Panc1 (cell line): ENCODE measurements at regions not wholly inside any gene's neighbourhood (a gene's known extent, or its start where the extent isn't known, plus 50 kb on each side); places are given as distances from the start of the nearest gene placed in this dataset.
"Not testable (repeated sequence)": the region's sequence is repeated elsewhere in the genome, so short reads cannot be mapped to it uniquely, and the experiment has no call there.

Experiments used
- ATAC-seq: fragments of 200-7000 bp; cut with Tn5 transposase; 2 replicates; pipeline ENCODE4 v1.9.1; 2020; ENCODE audit warnings: mild to moderate bottlenecking, moderate library complexity
- BruUV-seq: library from RNA; stranded (reverse); fragments of 400-500 nt; replicated peaks from 2 replicates; lab custom pipeline; 2021; lab: Mats Ljungman, UMichigan
- CTCF ChIA-PET: fragments of 300-600 bp; sonication (Branson Sonifier 250); formaldehyde crosslinking; loops from one replicate; lab custom pipeline; 2022; ENCODE audit warnings: antibody characterized with exemption; lab: Charles Lee
- POLR2A ChIA-PET: fragments of 300-600 bp; sonication (Branson Sonifier 250); formaldehyde crosslinking; loops from one replicate; lab custom pipeline; 2022; ENCODE audit warnings: antibody characterized with exemption; lab: Charles Lee
- DNase-seq: peaks from one replicate; pipeline ENCODE4 v3.0.0-alpha.2; 2010; ENCODE audit warnings: low read depth, low spot score
- H3K27ac ChIP-seq: 2 replicates; pipeline ENCODE4 v1.5.1; 2011; ENCODE audit warnings: mild to moderate bottlenecking, low read length, inconsistent platforms
- H3K27me3 ChIP-seq: fragments of 200-500 bp; sonication (Bioruptor generic); 2 replicates; pipeline ENCODE4 v1.6.0; 2014; ENCODE audit warnings: low read length, inconsistent platforms; ENCODE audit not compliant: control insufficient read depth, insufficient read depth
- H3K36me3 ChIP-seq: fragments of 200-500 bp; sonication (Bioruptor generic); 2 replicates; pipeline ENCODE4 v1.5.1; 2014; ENCODE audit warnings: inconsistent platforms, mild to moderate bottlenecking, low read length, moderate library complexity; ENCODE audit not compliant: control insufficient read depth, insufficient read depth
- H3K4me1 ChIP-seq: 2 replicates; pipeline ENCODE4 v1.5.1; 2011; ENCODE audit warnings: inconsistent platforms, mild to moderate bottlenecking, low read length, moderate library complexity; ENCODE audit not compliant: control insufficient read depth, insufficient read depth
- H3K4me3 ChIP-seq, 2 experiments: 2 replicates each; pipeline ENCODE4 v1.5.1; 2011 to 2012; ENCODE audit warnings: low read depth in 2 of 2, low read length in 2 of 2, mild to moderate bottlenecking in 2 of 2, inconsistent platforms in 1 of 2, moderate library complexity in 1 of 2
- H3K9me3 ChIP-seq: fragments of 200-500 bp; sonication (Bioruptor generic); 2 replicates; pipeline ENCODE4 v1.5.1; 2014; ENCODE audit warnings: low read depth, mild to moderate bottlenecking, inconsistent platforms, low read length, moderate library complexity; ENCODE audit not compliant: control insufficient read depth, insufficient read depth
- CTCF ChIP-seq: fragments of 450-650 bp; IDR thresholded peaks from 2 replicates; pipeline ENCODE4 v1.5.1; 2017; ENCODE audit warnings: mild to moderate bottlenecking
- POLR2AphosphoS5 ChIP-seq: IDR thresholded peaks from 2 replicates; pipeline ENCODE4 v1.6.1; 2012; ENCODE audit warnings: mild to moderate bottlenecking, low read depth, low read length, moderate library complexity
- REST ChIP-seq, 2 experiments: IDR thresholded peaks; 2 replicates each; pipeline ENCODE4 v1.6.1; 2011 to 2012; ENCODE audit warnings: low read depth in 2 of 2, control low read depth in 1 of 2, low read length in 1 of 2, mild to moderate bottlenecking in 1 of 2, moderate library complexity in 1 of 2; ENCODE audit not compliant: insufficient read depth in 1 of 2
- SIN3A ChIP-seq: IDR thresholded peaks from 2 replicates; pipeline ENCODE4 v1.6.1; 2012; ENCODE audit warnings: low read depth, mild to moderate bottlenecking, low read length, moderate library complexity, borderline replicate concordance; ENCODE audit not compliant: insufficient read depth
- TCF7L2 ChIP-seq: IDR thresholded peaks from 2 replicates; pipeline ENCODE4 v1.6.1; 2011; ENCODE audit warnings: mild to moderate bottlenecking, low read depth, low read length, inconsistent platforms
- in situ Hi-C: cut with HindIII; loops from 2 replicates; pipeline ENCODE4 v1.10.0; 2016; ENCODE audit warnings: low sequenced_read_pairs, low pct_unique_long_range_greater_than_20kb
- intact Hi-C: fragments of 100-400 bp; cut with micrococcal nuclease; formaldehyde crosslinking; loops from one replicate; pipeline ENCODE4 v1.10.0; 2022; ENCODE audit not compliant: unreplicated experiment

DNA sequence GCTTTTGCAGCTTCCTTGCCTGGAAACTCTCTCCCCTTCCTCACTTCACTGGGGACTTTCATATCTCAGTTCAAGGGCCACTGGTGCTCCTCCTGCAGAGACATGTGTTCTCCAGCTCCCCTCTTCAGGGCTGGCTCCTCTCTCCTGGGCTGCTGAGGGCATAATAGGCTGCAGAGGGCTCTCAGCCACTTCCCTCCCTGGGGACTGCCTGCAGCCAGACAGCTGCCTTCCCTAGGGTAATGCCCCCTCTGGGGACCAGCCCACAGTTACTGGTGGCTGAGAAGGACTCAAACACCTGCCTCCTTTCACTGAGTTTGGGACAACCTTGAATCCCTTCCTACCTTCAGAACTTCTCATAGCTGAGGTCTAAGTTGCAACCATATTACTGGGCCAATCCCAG is 104.8 kb upstream of the POU3F1 start:
- TF ChIP-seq CTCF (no peak), REST (IDR thresholded peaks at IDR 0.05; ENCODE audit: insufficient read depth in 1 of 2, low read depth in 2 of 2, low read length in 1 of 2) (no peak), SIN3A (no peak), TCF7L2 (no peak), POLR2AphosphoS5 (no peak)
- ChIA-PET CTCF (no interaction called here), POLR2A (no interaction called here)
- no peaks in the 10 kb centered on the region for H3K36me3 ChIP-seq
- H3K4me1 ChIP-seq, result no peaks in the 10 kb centered on the region
- DNase-seq, result no peak
- no peak overlapping the region for H3K4me3 ChIP-seq
- no peak overlapping the region for H3K27ac ChIP-seq
- intact Hi-C loops, result no loop called here
- peaks cover 10% of the 10 kb centered on the region for H3K27me3 ChIP-seq
- no TSS peak for BruUV-seq
- in situ Hi-C loops, result no loop called here
- no peaks in the 10 kb centered on the region for H3K9me3 ChIP-seq
- ATAC-seq, result no peak

- H3K9me3 ChIP-seq, ATAC-seq, H3K4me3 ChIP-seq, H3K27me3 ChIP-seq, H3K36me3 ChIP-seq, H3K27ac ChIP-seq, in situ Hi-C loops, intact Hi-C loops, POLR2A ChIA-PET, BruUV-seq, H3K4me1 ChIP-seq, DNase-seq, CTCF ChIA-PET: not testable (repeated sequence)
Measured at GRCh38 chr1:38146079-38146478, 99.5 kb upstream of the POU3F1 start.

DNA sequence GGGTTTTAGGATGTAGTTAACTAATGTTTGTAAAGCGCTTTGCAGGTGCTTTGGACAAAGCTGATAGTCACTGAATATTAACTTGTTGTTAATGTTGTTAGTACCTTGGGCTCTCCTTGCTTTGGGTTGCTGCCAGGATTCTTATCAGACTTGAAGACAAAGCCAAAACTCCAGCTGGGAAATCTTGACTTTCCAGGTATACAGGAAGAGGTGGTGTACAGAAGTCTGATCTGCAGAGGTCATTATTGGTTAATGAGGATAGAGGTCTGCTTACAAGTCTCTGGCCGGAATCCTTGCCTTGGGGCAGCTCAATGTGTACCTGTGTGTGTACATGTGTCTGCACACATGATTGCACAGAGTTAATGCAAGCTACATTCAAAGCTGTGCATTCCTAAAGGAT is 96.0 kb upstream of the POU3F1 start:
- peaks cover 2% of the 10 kb centered on the region; the same call in 1 of the 2 replicates for H3K27me3 ChIP-seq
- intact Hi-C loops, result no loop called here
- ChIA-PET POLR2A (no interaction called here), CTCF (no interaction called here)
- no TSS peak for BruUV-seq
- no peaks in the 10 kb centered on the region for H3K36me3 ChIP-seq
- H3K27ac ChIP-seq, result no peak overlapping the region
- no peak for ATAC-seq
- H3K9me3 ChIP-seq, result no peaks in the 10 kb centered on the region
- no peak for DNase-seq
- no peak overlapping the region for H3K4me3 ChIP-seq
- H3K4me1 ChIP-seq, result peaks cover 27% of the 10 kb centered on the region
- in situ Hi-C loops, result no loop called here
- no peak for TF ChIP-seq CTCF
- no peak for TF ChIP-seq REST (IDR thresholded peaks at IDR 0.05; ENCODE audit: insufficient read depth in 1 of 2, low read depth in 2 of 2, low read length in 1 of 2)
- no peak for TF ChIP-seq TCF7L2
- no peak for TF ChIP-seq SIN3A
